ENCODE measurements at regions not wholly inside any gene's neighbourhood (a gene's known extent, or its start where the extent isn't known, plus 50 kb on each side); places are given as distances from the start of the nearest gene placed in this dataset.

- Mint-ChIP-seq H3K9me3 (no peaks in the 10 kb centered on the region), H3K4me3 (no peak overlapping the region), H3K27ac (ENCODE audit: unreplicated experiment) (no peak overlapping the region), H3K36me3 (ENCODE audit: low read depth) (no peaks in the 10 kb centered on the region), H3K27me3 (ENCODE audit: low read depth) (no peaks in the 10 kb centered on the region), H3K4me1 (no peaks in the 10 kb centered on the region)
- no peak for TF ChIP-seq CTCF (conservative IDR thresholded peaks at IDR 0.05)
- no peak for DNase-seq (ENCODE audit: low read depth, low spot score)
Observed at GRCh38 chr5:145050181-145050580, 785.0 kb downstream of the PRELID2 start.

DNA sequence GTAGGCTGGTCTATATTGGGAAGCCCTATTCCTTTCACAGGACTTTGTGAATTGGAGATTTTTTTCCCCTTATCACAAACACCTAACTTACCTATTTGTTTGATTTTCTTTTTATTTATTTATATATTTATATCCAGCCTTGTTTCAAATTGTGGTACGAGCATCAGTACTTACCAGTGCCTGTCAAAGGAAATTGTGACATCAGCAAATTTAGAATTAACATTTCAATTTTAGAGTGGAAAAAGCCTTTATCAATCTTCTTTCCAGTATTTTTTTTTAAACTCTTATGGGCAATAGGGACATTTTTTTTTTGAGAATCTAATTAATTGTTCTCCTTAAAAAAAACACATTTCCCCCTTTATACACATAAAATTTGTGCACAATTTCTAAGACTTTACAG, 790.2 kb downstream of the PRELID2 start:
- DNase-seq (ENCODE audit: low read depth, low spot score) = no peak
- no peaks in the 10 kb centered on the region for H3K4me1 Mint-ChIP-seq
- no peak for TF ChIP-seq CTCF (conservative IDR thresholded peaks at IDR 0.05)
- peaks cover 6% of the 10 kb centered on the region for H3K9me3 Mint-ChIP-seq
- peaks cover 2% of the 10 kb centered on the region for H3K36me3 Mint-ChIP-seq (ENCODE audit: low read depth)
- no peak overlapping the region for H3K27ac Mint-ChIP-seq (ENCODE audit: unreplicated experiment)
- no peak overlapping the region for H3K4me3 Mint-ChIP-seq
- H3K27me3 Mint-ChIP-seq (ENCODE audit: low read depth) = no peaks in the 10 kb centered on the region

- no peak overlapping the region for H3K27ac Mint-ChIP-seq (ENCODE audit: unreplicated experiment)
- H3K4me1 Mint-ChIP-seq = no peaks in the 10 kb centered on the region
- peaks cover 2% of the 10 kb centered on the region for H3K9me3 Mint-ChIP-seq
- no peak for DNase-seq (ENCODE audit: low read depth, low spot score)
- no peak for TF ChIP-seq CTCF (conservative IDR thresholded peaks at IDR 0.05)
- no peaks in the 10 kb centered on the region for H3K36me3 Mint-ChIP-seq (ENCODE audit: low read depth)
- no peak overlapping the region for H3K4me3 Mint-ChIP-seq
- H3K27me3 Mint-ChIP-seq (ENCODE audit: low read depth) = no peaks in the 10 kb centered on the region
Observed at GRCh38 chr5:145028626-145029025, 806.5 kb downstream of the PRELID2 start.

- Mint-ChIP-seq H3K36me3 (ENCODE audit: low read depth) (no peaks in the 10 kb centered on the region), H3K9me3 (peaks cover 2% of the 10 kb centered on the region), H3K27ac (ENCODE audit: unreplicated experiment) (no peak overlapping the region), H3K4me3 (no peak overlapping the region), H3K27me3 (ENCODE audit: low read depth) (no peaks in the 10 kb centered on the region), H3K4me1 (no peaks in the 10 kb centered on the region)
- no peak for TF ChIP-seq CTCF (conservative IDR thresholded peaks at IDR 0.05)
- no peak for DNase-seq (ENCODE audit: low read depth, low spot score)
Observed at GRCh38 chr5:145027286-145027685, 807.9 kb downstream of the PRELID2 start.

DNA sequence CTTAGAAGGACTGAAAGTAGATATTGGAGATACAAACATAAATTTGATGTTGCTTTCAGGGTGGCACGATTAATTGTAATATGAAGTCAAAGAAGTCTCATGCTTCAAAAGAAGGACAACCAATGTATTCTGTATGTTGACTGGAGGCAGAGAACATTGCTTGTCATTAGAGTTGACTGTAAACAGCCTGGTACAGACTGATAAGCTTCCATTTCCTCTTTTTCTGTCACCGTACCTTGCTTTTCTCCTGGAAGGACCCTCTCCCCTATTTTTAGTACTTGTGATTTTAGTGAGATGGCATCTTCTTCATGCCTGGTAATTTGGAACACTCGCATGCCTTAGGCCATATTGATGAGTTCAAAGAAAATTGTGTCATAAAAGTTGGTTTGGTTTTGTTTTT, 809.4 kb downstream of the PRELID2 start:
- Mint-ChIP-seq H3K27me3 (ENCODE audit: low read depth) (no peaks in the 10 kb centered on the region), H3K4me3 (no peak overlapping the region), H3K4me1 (no peaks in the 10 kb centered on the region)

More for the DNA sequence above, 809.4 kb downstream of the PRELID2 start:
- no peak for TF ChIP-seq CTCF (conservative IDR thresholded peaks at IDR 0.05)
- DNase-seq (ENCODE audit: low read depth, low spot score) = no peak
- H3K36me3 Mint-ChIP-seq (ENCODE audit: low read depth) = no peaks in the 10 kb centered on the region
- H3K27ac Mint-ChIP-seq (ENCODE audit: unreplicated experiment) = no peak overlapping the region
- peaks cover 1% of the 10 kb centered on the region for H3K9me3 Mint-ChIP-seq
